Suprapubic skin (tissue), 4 donors: ENCODE measurements at regions not wholly inside any gene's neighbourhood (a gene's known extent, or its start where the extent isn't known, plus 50 kb on each side); places are given as distances from the start of the nearest gene placed in this dataset.

Experiments
- CTCF ChIP-seq, 2 donors: fragments of 200-600 bp in 1 of 2; fragments of 450-650 bp in 1 of 2; sonication (generic) in 1 of 2; IDR thresholded peaks; one replicate each; pipeline ENCODE4 v1.5.1; 2016 to 2019; ENCODE audit warnings: antibody characterized with exemption in 2 of 2, mild to moderate bottlenecking in 1 of 2, moderate library complexity in 1 of 2
- POLR2A ChIP-seq, 2 donors: fragments of 450-650 bp; IDR thresholded peaks; one replicate each; pipeline ENCODE4 v1.6.1; 2017; ENCODE audit warnings: antibody characterized with exemption in 2 of 2, mild to moderate bottlenecking in 2 of 2, moderate library complexity in 2 of 2
- POLR2AphosphoS5 ChIP-seq, 3 donors: sonication (generic); formaldehyde crosslinking; IDR thresholded peaks; one replicate each; pipeline ENCODE4 v1.6.1; 2017; ENCODE audit warnings: antibody characterized with exemption in 3 of 3

- no peak for TF ChIP-seq CTCF (IDR thresholded peaks at IDR 0.05)
- TF ChIP-seq POLR2A (IDR thresholded peaks at IDR 0.05): no peak
- TF ChIP-seq POLR2AphosphoS5 (IDR thresholded peaks at IDR 0.05): no peak
These were observed 63.9 kb upstream of the HAAO start for GRCh38 chr2:42856106-42856860.
